ENCODE measurements at regions not wholly inside any gene's neighbourhood (a gene's known extent, or its start where the extent isn't known, plus 50 kb on each side); places are given as distances from the start of the nearest gene placed in this dataset.

DNA sequence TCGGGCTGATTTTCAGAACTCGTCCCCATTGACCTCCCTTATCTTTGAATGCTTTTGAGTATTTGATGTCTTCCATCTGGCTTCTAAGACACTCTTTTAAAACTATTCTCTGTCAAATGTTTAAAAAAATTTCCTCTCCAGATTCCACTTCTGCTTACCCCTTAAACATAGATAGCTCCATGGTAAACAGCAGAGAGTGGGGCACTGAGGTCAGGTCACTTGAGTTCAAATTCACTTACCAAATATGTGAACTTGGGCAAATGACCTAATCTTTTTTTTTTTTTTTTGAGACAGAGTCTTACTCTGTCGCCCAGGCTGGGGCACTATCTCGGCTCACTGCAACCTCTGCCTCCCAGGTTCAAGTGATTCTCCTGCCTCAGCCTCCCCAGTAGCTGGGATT lies 126.8 kb upstream of the CPSF6 start:
- Histone ChIP-seq H3K4me1 (peaks cover 0 to 37% (median 19%) of the 10 kb centered on the region in 4 donors), H3K36me3 (no peaks in the 10 kb centered on the region), H3K4me3 (no peak overlapping the region), H3K9me3 (no peaks in the 10 kb centered on the region), H3K27me3 (no peaks in the 10 kb centered on the region), H3K27ac (peak overlapping the region in 2 of 4 donors; percentile 59 to 61)
- DNase-seq (peak in 1 of 2 donors; percentile 44), ATAC-seq (ENCODE audit: low FRiP score in 2 of 2) (peak; percentile 43 to 66)
- TF ChIP-seq, protein P1, sequence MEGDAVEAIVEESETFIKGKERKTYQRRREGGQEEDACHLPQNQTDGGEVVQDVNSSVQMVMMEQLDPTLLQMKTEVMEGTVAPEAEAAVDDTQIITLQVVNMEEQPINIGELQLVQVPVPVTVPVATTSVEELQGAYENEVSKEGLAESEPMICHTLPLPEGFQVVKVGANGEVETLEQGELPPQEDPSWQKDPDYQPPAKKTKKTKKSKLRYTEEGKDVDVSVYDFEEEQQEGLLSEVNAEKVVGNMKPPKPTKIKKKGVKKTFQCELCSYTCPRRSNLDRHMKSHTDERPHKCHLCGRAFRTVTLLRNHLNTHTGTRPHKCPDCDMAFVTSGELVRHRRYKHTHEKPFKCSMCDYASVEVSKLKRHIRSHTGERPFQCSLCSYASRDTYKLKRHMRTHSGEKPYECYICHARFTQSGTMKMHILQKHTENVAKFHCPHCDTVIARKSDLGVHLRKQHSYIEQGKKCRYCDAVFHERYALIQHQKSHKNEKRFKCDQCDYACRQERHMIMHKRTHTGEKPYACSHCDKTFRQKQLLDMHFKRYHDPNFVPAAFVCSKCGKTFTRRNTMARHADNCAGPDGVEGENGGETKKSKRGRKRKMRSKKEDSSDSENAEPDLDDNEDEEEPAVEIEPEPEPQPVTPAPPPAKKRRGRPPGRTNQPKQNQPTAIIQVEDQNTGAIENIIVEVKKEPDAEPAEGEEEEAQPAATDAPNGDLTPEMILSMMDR (IDR thresholded peaks at IDR 0.05), result no peak
- TF ChIP-seq POLR2AphosphoS5 (IDR thresholded peaks at IDR 0.05) (no peak), EP300 (IDR thresholded peaks at IDR 0.05) (peak in 1 of 4 donors; percentile 53)
- 31 to 38% methylated on average over 4 of the region's 4 CpGs for WGBS, 2 donors

DNA sequence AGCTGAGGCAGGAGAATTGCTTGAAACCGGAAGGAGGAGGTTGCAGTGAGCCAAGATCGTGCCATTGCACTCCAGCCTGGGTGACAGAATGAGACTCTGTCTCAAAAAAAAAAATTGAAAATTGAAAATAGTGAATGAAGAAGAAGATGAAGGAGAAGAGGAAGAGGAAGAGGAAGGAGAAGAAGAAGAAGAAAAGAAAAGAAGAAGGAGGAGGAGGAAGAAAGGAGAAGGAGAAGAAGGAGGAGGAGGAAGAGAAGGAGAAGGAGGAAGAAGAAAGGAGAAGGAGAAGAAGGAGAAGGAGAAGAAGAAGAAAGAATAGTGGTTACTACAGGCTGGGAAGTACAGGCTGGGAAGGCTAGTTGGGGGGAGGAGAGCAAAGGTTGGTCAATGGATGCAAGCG lies 124.3 kb upstream of the CPSF6 start:
- Histone ChIP-seq H3K4me1 (peaks cover 0 to 23% (median 8%) of the 10 kb centered on the region in 4 donors), H3K36me3 (no peaks in the 10 kb centered on the region)
- WGBS, 2 donors, result 60 to 93% methylated on average over 2 to 3 of the region's 3 CpGs

DNA sequence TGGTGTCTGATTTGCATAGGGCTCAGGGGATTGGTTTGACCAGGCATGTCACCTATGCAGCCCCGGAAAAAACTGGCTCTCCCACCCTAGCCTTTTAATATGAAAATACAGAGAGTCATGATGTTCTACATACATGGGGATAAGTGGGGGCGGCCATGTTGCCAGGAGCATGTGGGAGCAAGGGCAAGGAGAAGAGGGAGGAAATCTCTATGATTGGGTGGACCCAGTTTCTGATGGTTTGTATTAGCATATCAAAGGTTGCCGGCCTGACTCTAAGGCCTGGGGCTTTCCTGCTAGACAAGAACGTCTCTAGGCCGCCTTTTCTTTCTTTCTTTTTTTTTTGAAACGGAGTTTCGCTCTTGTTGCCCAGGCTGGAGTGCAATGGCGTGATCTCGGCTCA lies 123.4 kb upstream of the CPSF6 start:
- peaks cover 0 to 23% (median 8%) of the 10 kb centered on the region in 4 donors for H3K4me1 ChIP-seq
- no peaks in the 10 kb centered on the region for H3K27me3 ChIP-seq
- no peak for DNase-seq
- no peaks in the 10 kb centered on the region for H3K9me3 ChIP-seq
- ATAC-seq (ENCODE audit: low FRiP score in 2 of 2), result peak in 1 of 2 donors; percentile 39
- no peaks in the 10 kb centered on the region for H3K36me3 ChIP-seq
- WGBS, 2 donors, result 77 to 81% methylated on average over 9 of the region's 9 CpGs
- TF ChIP-seq POLR2AphosphoS5 (IDR thresholded peaks at IDR 0.05), result no peak
- no peak overlapping the region for H3K4me3 ChIP-seq
- H3K27ac ChIP-seq, result no peak overlapping the region

More for the DNA sequence above, 124.3 kb upstream of the CPSF6 start:
- Histone ChIP-seq H3K27me3 (no peaks in the 10 kb centered on the region), H3K4me3 (no peak overlapping the region), H3K27ac (no peak overlapping the region), H3K9me3 (no peaks in the 10 kb centered on the region)
- TF ChIP-seq POLR2A (IDR thresholded peaks at IDR 0.05), result no peak
- TF ChIP-seq, protein P1 (IDR thresholded peaks at IDR 0.05), result no peak
- TF ChIP-seq EP300 (IDR thresholded peaks at IDR 0.05), result no peak
- TF ChIP-seq POLR2AphosphoS5 (IDR thresholded peaks at IDR 0.05), result no peak
- no peak for ATAC-seq (ENCODE audit: low FRiP score in 2 of 2)
- no peak for DNase-seq

DNA sequence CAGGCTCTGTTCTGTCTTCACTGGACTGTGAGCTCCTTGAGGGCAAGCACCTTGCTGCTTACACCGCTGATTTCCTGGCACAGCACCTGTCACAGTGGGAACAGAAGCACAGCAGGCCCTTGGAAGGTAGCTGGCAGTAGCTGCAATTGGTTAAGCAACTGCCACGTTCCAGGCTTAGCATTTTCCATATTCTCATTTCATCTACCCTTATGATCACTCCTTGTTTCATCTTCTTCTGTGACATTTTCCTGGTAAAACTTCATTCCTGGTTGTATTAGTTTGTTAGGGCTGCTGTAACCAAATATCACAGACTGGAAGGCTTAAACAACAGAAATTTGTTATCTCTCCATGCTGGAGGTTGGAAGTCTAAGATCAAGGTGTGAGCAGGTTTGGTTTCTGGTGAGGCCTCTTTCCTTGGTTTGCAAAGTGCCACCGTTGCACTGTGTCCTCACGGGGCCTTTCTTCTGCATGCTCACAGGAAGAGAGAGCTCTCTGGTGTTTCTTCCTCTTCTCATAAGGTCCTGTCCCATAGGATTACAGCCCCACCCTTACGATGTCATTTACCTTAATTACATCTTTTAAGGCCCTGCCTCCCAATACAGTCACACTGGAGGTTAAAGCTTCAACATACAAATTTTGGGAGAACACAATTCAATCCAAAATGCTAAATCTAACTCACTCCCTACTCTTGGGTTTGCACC lies 121.7 kb upstream of the CPSF6 start:
- Histone ChIP-seq H3K4me1 (peaks cover 0 to 6% (median 2%) of the 10 kb centered on the region in 4 donors), H3K27me3 (no peaks in the 10 kb centered on the region), H3K36me3 (no peaks in the 10 kb centered on the region), H3K9me3 (no peaks in the 10 kb centered on the region), H3K4me3 (no peak overlapping the region), H3K27ac (no peak overlapping the region)
- ATAC-seq (ENCODE audit: low FRiP score in 2 of 2) (no peak), DNase-seq (no peak)
- no peak for TF ChIP-seq POLR2A (IDR thresholded peaks at IDR 0.05)
- TF ChIP-seq, protein P1 (IDR thresholded peaks at IDR 0.05), result no peak
- WGBS, 2 donors, result 74 to 83% methylated on average over 5 of the region's 5 CpGs

DNA sequence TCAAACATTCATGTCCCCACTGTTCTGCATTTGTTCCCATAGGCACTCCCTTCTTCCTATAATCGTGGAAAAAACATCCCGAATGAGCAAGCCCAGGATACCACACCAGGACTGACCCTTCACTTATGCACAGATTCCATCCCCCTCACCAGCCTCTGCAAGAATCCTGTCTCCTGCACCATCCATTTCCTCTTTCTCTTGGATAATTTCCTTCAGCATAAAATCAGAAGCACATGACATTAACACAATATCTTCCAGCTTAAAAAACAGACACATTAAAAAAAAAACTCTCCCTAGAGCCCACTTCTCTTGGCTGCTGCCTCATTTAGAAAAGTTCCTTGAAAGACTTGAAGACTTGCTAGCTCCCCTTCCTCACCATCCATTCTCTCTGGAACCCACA lies 120.9 kb upstream of the CPSF6 start:
- Histone ChIP-seq H3K36me3 (no peaks in the 10 kb centered on the region), H3K27ac (peak overlapping the region in 1 of 4 donors; percentile 8), H3K27me3 (no peaks in the 10 kb centered on the region), H3K4me1 (peaks cover 0 to 7% (median 1%) of the 10 kb centered on the region in 4 donors), H3K4me3 (peak overlapping the region in 1 of 4 donors; percentile 8), H3K9me3 (no peaks in the 10 kb centered on the region)
- DNase-seq (no peak), ATAC-seq (ENCODE audit: low FRiP score in 2 of 2) (no peak)
- WGBS, 2 donors, result 51 to 61% methylated on average over 2 of the region's 2 CpGs
- no peak for TF ChIP-seq POLR2AphosphoS5 (IDR thresholded peaks at IDR 0.05)
- TF ChIP-seq EP300 (IDR thresholded peaks at IDR 0.05), result no peak
- TF ChIP-seq, protein P1 (IDR thresholded peaks at IDR 0.05), result no peak
- TF ChIP-seq POLR2A (IDR thresholded peaks at IDR 0.05), result no peak
